ENCODE measurements at regions not wholly inside any gene's neighbourhood (a gene's known extent, or its start where the extent isn't known, plus 50 kb on each side); places are given as distances from the start of the nearest gene placed in this dataset.

GRCh38 chr13:78915015-78915414 lies 256.1 kb upstream of the OBI1 start:
- Histone ChIP-seq H2AFZ (ENCODE audit: low read length) (no peak overlapping the region), H3K27me3 (ENCODE audit: control insufficient read depth in 3 of 3, insufficient read depth in 3 of 3, low read depth in 1 of 3, low read length in 3 of 3) (no peaks in the 10 kb centered on the region), H3K4ac (ENCODE audit: low read length) (no peak overlapping the region), H3K4me2 (ENCODE audit: insufficient read depth, low read length, poor library complexity, severe bottlenecking) (no peak overlapping the region), H4K8ac (ENCODE audit: low read depth, low read length) (no peak overlapping the region), H2BK15ac (ENCODE audit: low read length) (no peak overlapping the region), H3K36me3 (replicated peaks in 1 of 2; ENCODE audit: control insufficient read depth in 2 of 2, insufficient read depth in 2 of 2, low read length in 2 of 2) (no peaks in the 10 kb centered on the region), H3K18ac (ENCODE audit: low read length) (no peak overlapping the region), H3K9me3 (replicated peaks in 1 of 2; ENCODE audit: control insufficient read depth in 2 of 2, insufficient read depth in 1 of 2, low read depth in 1 of 2, low read length in 2 of 2) (no peaks in the 10 kb centered on the region), H2BK120ac (ENCODE audit: low read depth, low read length) (no peak overlapping the region), H3K79me1 (ENCODE audit: low read depth, low read length) (no peaks in the 10 kb centered on the region), H2BK5ac (ENCODE audit: low read length) (no peak overlapping the region), H3K14ac (ENCODE audit: low read length) (no peak overlapping the region), H3K23ac (ENCODE audit: low read depth, low read length, poor library complexity) (no peak overlapping the region), H3K4me3 (ENCODE audit: low read length in 2 of 2) (no peak overlapping the region), H3K27ac (replicated peaks; ENCODE audit: low read length) (no peak overlapping the region), H4K91ac (ENCODE audit: low read depth, low read length, poor library complexity) (no peak overlapping the region), H3K9ac (ENCODE audit: low read depth, low read length, poor library complexity) (no peak overlapping the region), H2AK5ac (ENCODE audit: low read depth, low read length) (no peak overlapping the region), H3K4me1 (ENCODE audit: control insufficient read depth in 2 of 2, insufficient read depth in 1 of 2, low read depth in 1 of 2, low read length in 2 of 2) (no peaks in the 10 kb centered on the region), H2BK12ac (ENCODE audit: low read length) (no peak overlapping the region)
- DNase-seq (ENCODE audit: low spot score) = no peak
- WGBS, 2 donors (ENCODE audit: extremely low coverage in 2 of 2, insufficient read length in 2 of 2, insufficient replicate concordance in 1 of 2) = no CpG with 5 or more reads among the region's 4 CpGs

- H4K8ac ChIP-seq (ENCODE audit: low read depth, low read length) = no peak overlapping the region
- no peaks in the 10 kb centered on the region for H3K79me1 ChIP-seq (ENCODE audit: low read depth, low read length)
- no peak overlapping the region for H2AFZ ChIP-seq (ENCODE audit: low read length)
These were observed 254.7 kb upstream of the OBI1 start for GRCh38 chr13:78913656-78914055.

GRCh38 chr13:78910147-78910546 lies 251.2 kb upstream of the OBI1 start:
- H2BK12ac ChIP-seq (ENCODE audit: low read length) = no peak overlapping the region
- no peak overlapping the region for H3K4me3 ChIP-seq (ENCODE audit: low read length in 2 of 2)
- H3K14ac ChIP-seq (ENCODE audit: low read length) = no peak overlapping the region
- H3K9ac ChIP-seq (ENCODE audit: low read depth, low read length, poor library complexity) = no peak overlapping the region
- H3K18ac ChIP-seq (ENCODE audit: low read length) = no peak overlapping the region
- H3K4me1 ChIP-seq (ENCODE audit: control insufficient read depth in 2 of 2, insufficient read depth in 1 of 2, low read depth in 1 of 2, low read length in 2 of 2) = no peaks in the 10 kb centered on the region
- no peak overlapping the region for H2AFZ ChIP-seq (ENCODE audit: low read length)
- H3K9me3 ChIP-seq (replicated peaks in 1 of 2; ENCODE audit: control insufficient read depth in 2 of 2, insufficient read depth in 1 of 2, low read depth in 1 of 2, low read length in 2 of 2) = no peaks in the 10 kb centered on the region
- H3K27ac ChIP-seq (replicated peaks; ENCODE audit: low read length) = no peak overlapping the region
- no peak for DNase-seq (ENCODE audit: low spot score)
- H3K36me3 ChIP-seq (replicated peaks in 1 of 2; ENCODE audit: control insufficient read depth in 2 of 2, insufficient read depth in 2 of 2, low read length in 2 of 2) = no peaks in the 10 kb centered on the region
- H2BK5ac ChIP-seq (ENCODE audit: low read length) = no peak overlapping the region
- no peak overlapping the region for H4K91ac ChIP-seq (ENCODE audit: low read depth, low read length, poor library complexity)
- WGBS, 2 donors (ENCODE audit: extremely low coverage in 2 of 2, insufficient read length in 2 of 2, insufficient replicate concordance in 1 of 2) = no CpG with 5 or more reads among the region's 7 CpGs
- no peak overlapping the region for H2BK120ac ChIP-seq (ENCODE audit: low read depth, low read length)
- H3K4ac ChIP-seq (ENCODE audit: low read length) = no peak overlapping the region
- H3K79me1 ChIP-seq (ENCODE audit: low read depth, low read length) = no peaks in the 10 kb centered on the region
- no peaks in the 10 kb centered on the region for H3K27me3 ChIP-seq (ENCODE audit: control insufficient read depth in 3 of 3, insufficient read depth in 3 of 3, low read depth in 1 of 3, low read length in 3 of 3)
- H3K4me2 ChIP-seq (ENCODE audit: insufficient read depth, low read length, poor library complexity, severe bottlenecking) = no peak overlapping the region
- no peak overlapping the region for H2BK15ac ChIP-seq (ENCODE audit: low read length)
- H3K23ac ChIP-seq (ENCODE audit: low read depth, low read length, poor library complexity) = no peak overlapping the region
- no peak overlapping the region for H4K8ac ChIP-seq (ENCODE audit: low read depth, low read length)
- H2AK5ac ChIP-seq (ENCODE audit: low read depth, low read length) = no peak overlapping the region

More at GRCh38 chr13:78913656-78914055, 254.7 kb upstream of the OBI1 start:
- Histone ChIP-seq H3K23ac (ENCODE audit: low read depth, low read length, poor library complexity) (no peak overlapping the region), H4K91ac (ENCODE audit: low read depth, low read length, poor library complexity) (no peak overlapping the region), H3K18ac (ENCODE audit: low read length) (no peak overlapping the region), H3K9me3 (replicated peaks in 1 of 2; ENCODE audit: control insufficient read depth in 2 of 2, insufficient read depth in 1 of 2, low read depth in 1 of 2, low read length in 2 of 2) (no peaks in the 10 kb centered on the region), H3K9ac (ENCODE audit: low read depth, low read length, poor library complexity) (no peak overlapping the region), H3K4me3 (ENCODE audit: low read length in 2 of 2) (no peak overlapping the region), H3K27ac (replicated peaks; ENCODE audit: low read length) (no peak overlapping the region), H3K4ac (ENCODE audit: low read length) (no peak overlapping the region), H3K4me1 (ENCODE audit: control insufficient read depth in 2 of 2, insufficient read depth in 1 of 2, low read depth in 1 of 2, low read length in 2 of 2) (no peaks in the 10 kb centered on the region), H2AK5ac (ENCODE audit: low read depth, low read length) (no peak overlapping the region), H3K14ac (ENCODE audit: low read length) (no peak overlapping the region), H3K27me3 (ENCODE audit: control insufficient read depth in 3 of 3, insufficient read depth in 3 of 3, low read depth in 1 of 3, low read length in 3 of 3) (no peaks in the 10 kb centered on the region), H3K4me2 (ENCODE audit: insufficient read depth, low read length, poor library complexity, severe bottlenecking) (no peak overlapping the region), H2BK120ac (ENCODE audit: low read depth, low read length) (no peak overlapping the region), H2BK15ac (ENCODE audit: low read length) (no peak overlapping the region), H3K36me3 (replicated peaks in 1 of 2; ENCODE audit: control insufficient read depth in 2 of 2, insufficient read depth in 2 of 2, low read length in 2 of 2) (no peaks in the 10 kb centered on the region), H2BK12ac (ENCODE audit: low read length) (no peak overlapping the region), H2BK5ac (ENCODE audit: low read length) (no peak overlapping the region)
- DNase-seq (ENCODE audit: low spot score) = no peak
- no CpG with 5 or more reads among the region's 3 CpGs for WGBS, 2 donors (ENCODE audit: extremely low coverage in 2 of 2, insufficient read length in 2 of 2, insufficient replicate concordance in 1 of 2)

- Histone ChIP-seq H2AFZ (ENCODE audit: low read length) (no peak overlapping the region), H3K36me3 (replicated peaks in 1 of 2; ENCODE audit: control insufficient read depth in 2 of 2, insufficient read depth in 2 of 2, low read length in 2 of 2) (no peaks in the 10 kb centered on the region), H3K79me1 (ENCODE audit: low read depth, low read length) (no peaks in the 10 kb centered on the region), H3K27ac (replicated peaks; ENCODE audit: low read length) (no peak overlapping the region), H3K4ac (ENCODE audit: low read length) (no peak overlapping the region), H2BK120ac (ENCODE audit: low read depth, low read length) (no peak overlapping the region), H3K4me3 (ENCODE audit: low read length in 2 of 2) (no peak overlapping the region), H3K18ac (ENCODE audit: low read length) (no peak overlapping the region), H3K4me1 (ENCODE audit: control insufficient read depth in 2 of 2, insufficient read depth in 1 of 2, low read depth in 1 of 2, low read length in 2 of 2) (no peaks in the 10 kb centered on the region), H3K9ac (ENCODE audit: low read depth, low read length, poor library complexity) (no peak overlapping the region), H2BK15ac (ENCODE audit: low read length) (no peak overlapping the region), H2BK12ac (ENCODE audit: low read length) (no peak overlapping the region), H3K23ac (ENCODE audit: low read depth, low read length, poor library complexity) (no peak overlapping the region), H2AK5ac (ENCODE audit: low read depth, low read length) (no peak overlapping the region), H3K9me3 (replicated peaks in 1 of 2; ENCODE audit: control insufficient read depth in 2 of 2, insufficient read depth in 1 of 2, low read depth in 1 of 2, low read length in 2 of 2) (no peaks in the 10 kb centered on the region), H4K91ac (ENCODE audit: low read depth, low read length, poor library complexity) (no peak overlapping the region), H4K8ac (ENCODE audit: low read depth, low read length) (no peak overlapping the region), H2BK5ac (ENCODE audit: low read length) (no peak overlapping the region), H3K4me2 (ENCODE audit: insufficient read depth, low read length, poor library complexity, severe bottlenecking) (no peak overlapping the region), H3K27me3 (ENCODE audit: control insufficient read depth in 3 of 3, insufficient read depth in 3 of 3, low read depth in 1 of 3, low read length in 3 of 3) (no peaks in the 10 kb centered on the region), H3K14ac (ENCODE audit: low read length) (no peak overlapping the region)
- no CpG with 5 or more reads among the region's 4 CpGs for WGBS, 2 donors (ENCODE audit: extremely low coverage in 2 of 2, insufficient read length in 2 of 2, insufficient replicate concordance in 1 of 2)
- DNase-seq (ENCODE audit: low spot score) = no peak
These were observed 250.3 kb upstream of the OBI1 start for GRCh38 chr13:78909276-78909675.
